ENCODE measurements at regions not wholly inside any gene's neighbourhood (a gene's known extent, or its start where the extent isn't known, plus 50 kb on each side); places are given as distances from the start of the nearest gene placed in this dataset.

DNA sequence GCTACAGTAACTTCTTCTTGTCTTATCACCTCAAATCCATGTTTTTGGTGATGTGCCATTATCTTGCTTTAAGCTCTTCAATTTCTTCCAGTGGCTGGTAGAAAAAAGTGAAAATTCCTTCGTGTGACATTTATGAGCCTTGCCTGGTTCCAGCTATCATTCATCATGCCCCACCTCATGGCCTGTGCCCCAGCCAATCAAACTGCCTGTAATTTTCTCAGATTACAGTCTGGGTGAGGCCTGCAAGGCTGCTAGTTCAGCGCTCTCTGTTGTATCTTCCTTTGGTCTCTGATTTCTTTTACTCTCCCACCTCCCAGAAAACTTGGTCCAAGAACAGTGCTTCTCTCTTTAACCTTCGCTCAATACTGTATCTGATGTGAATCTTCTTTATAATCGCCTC, 249.3 kb upstream of the ZNF717 start:
- Mint-ChIP-seq H3K4me1 (no peaks in the 10 kb centered on the region), H3K27ac (no peak overlapping the region), H3K27me3 (no peaks in the 10 kb centered on the region), H3K4me3 (no peak overlapping the region), H3K9me3 (ENCODE audit: insufficient read depth) (peaks cover 5% of the 10 kb centered on the region)
- no peaks in the 10 kb centered on the region for H3K9me3 ChIP-seq (ENCODE audit: control extremely low read depth in 1 of 3, control insufficient read depth in 2 of 3, insufficient read depth in 1 of 3, low read length in 2 of 3)
- H4K20me1 ChIP-seq (ENCODE audit: control insufficient read depth, insufficient read depth, low read length, poor library complexity, severe bottlenecking), result no peaks in the 10 kb centered on the region
- no peak overlapping the region for H3K9ac ChIP-seq (ENCODE audit: low read length)
- intact Hi-C loops (cut with micrococcal nuclease), result no loop called here
- 100% methylated on average over 1 of the region's 4 CpGs for WGBS (ENCODE audit: insufficient coverage)
- no peaks in the 10 kb centered on the region for H3K27me3 ChIP-seq (replicated peaks in 1 of 4; ENCODE audit: control extremely low read depth in 1 of 4, control insufficient read depth in 3 of 4, insufficient read depth in 4 of 4, low read length in 3 of 4)
- H3K27ac ChIP-seq (ENCODE audit: low read length in 2 of 2), result no peak overlapping the region
- DNase-seq (no peak), ATAC-seq (ENCODE audit: low read depth) (no peak)
- TF ChIP-seq CTCF (IDR thresholded peaks at IDR 0.05) (no peak), EZH2 (IDR thresholded peaks at IDR 0.05; ENCODE audit: borderline replicate concordance, insufficient read depth, low read depth, low read length, poor library complexity, severe bottlenecking) (no peak)
- ChIA-PET POLR2A (no interaction called here), CTCF (no interaction called here)
- H3K4me3 ChIP-seq (ENCODE audit: control extremely low read depth in 1 of 5, extremely low read depth in 1 of 5, insufficient read depth in 1 of 5, low read depth in 2 of 5, low read length in 4 of 5), result no peak overlapping the region
- H3K79me2 ChIP-seq (ENCODE audit: control insufficient read depth, insufficient read depth, low read length), result no peaks in the 10 kb centered on the region
- H3K4me1 ChIP-seq (ENCODE audit: control insufficient read depth in 2 of 2, insufficient read depth in 2 of 2, low read length in 2 of 2), result no peaks in the 10 kb centered on the region
- H2AFZ ChIP-seq (ENCODE audit: insufficient read depth, low read depth, low read length, poor library complexity, severe bottlenecking), result no peak overlapping the region
- H3K4me2 ChIP-seq (replicated peaks; ENCODE audit: low read depth, low read length, poor library complexity, severe bottlenecking), result no peak overlapping the region
- H3K36me3 ChIP-seq (replicated peaks in 1 of 2; ENCODE audit: control extremely low read depth in 1 of 2, control insufficient read depth in 1 of 2, extremely low read depth in 1 of 2, insufficient read depth in 2 of 2, low read length in 1 of 2), result no peaks in the 10 kb centered on the region

DNA sequence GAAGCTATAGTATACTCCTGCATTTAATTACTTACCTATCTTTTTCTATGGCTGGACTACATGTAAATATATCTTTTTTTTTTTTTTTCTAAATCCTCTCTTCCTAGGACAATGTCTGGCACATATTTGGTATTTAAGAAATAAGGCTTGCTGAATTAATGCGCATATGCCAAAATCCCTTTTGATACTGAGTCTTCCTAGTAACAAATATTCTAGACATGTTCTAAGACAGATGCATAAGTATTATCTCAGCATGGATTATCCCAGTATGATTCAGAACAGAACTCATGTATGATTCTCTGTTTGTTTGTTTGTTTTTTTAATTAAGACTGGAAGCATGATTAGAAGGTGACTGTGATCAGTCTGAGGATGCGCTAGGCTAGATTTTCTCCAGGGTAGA, 249.8 kb upstream of the ZNF717 start:
- no peak for DNase-seq
- CTCF ChIA-PET, result no interaction called here
- WGBS (ENCODE audit: insufficient coverage), result no CpG with 5 or more reads among the region's 2 CpGs
- H3K27ac ChIP-seq (ENCODE audit: low read length in 2 of 2), result no peak overlapping the region
- POLR2A ChIA-PET, result no interaction called here
- no peak for ATAC-seq (ENCODE audit: low read depth)
- H3K4me1 ChIP-seq (ENCODE audit: control insufficient read depth in 2 of 2, insufficient read depth in 2 of 2, low read length in 2 of 2), result no peaks in the 10 kb centered on the region
- Mint-ChIP-seq H3K4me3 (no peak overlapping the region), H3K27me3 (no peaks in the 10 kb centered on the region), H3K4me1 (no peaks in the 10 kb centered on the region), H3K27ac (no peak overlapping the region), H3K9me3 (ENCODE audit: insufficient read depth) (peaks cover 5% of the 10 kb centered on the region)
- no peak for TF ChIP-seq EZH2 (IDR thresholded peaks at IDR 0.05; ENCODE audit: borderline replicate concordance, insufficient read depth, low read depth, low read length, poor library complexity, severe bottlenecking)
- no peak for TF ChIP-seq CTCF (IDR thresholded peaks at IDR 0.05)
- no peak overlapping the region for H3K9ac ChIP-seq (ENCODE audit: low read length)
- no peaks in the 10 kb centered on the region for H4K20me1 ChIP-seq (ENCODE audit: control insufficient read depth, insufficient read depth, low read length, poor library complexity, severe bottlenecking)
- no peaks in the 10 kb centered on the region for H3K36me3 ChIP-seq (replicated peaks in 1 of 2; ENCODE audit: control extremely low read depth in 1 of 2, control insufficient read depth in 1 of 2, extremely low read depth in 1 of 2, insufficient read depth in 2 of 2, low read length in 1 of 2)
- H3K79me2 ChIP-seq (ENCODE audit: control insufficient read depth, insufficient read depth, low read length), result no peaks in the 10 kb centered on the region
- H3K27me3 ChIP-seq (replicated peaks in 1 of 4; ENCODE audit: control extremely low read depth in 1 of 4, control insufficient read depth in 3 of 4, insufficient read depth in 4 of 4, low read length in 3 of 4), result no peaks in the 10 kb centered on the region
- H3K4me3 ChIP-seq (ENCODE audit: control extremely low read depth in 1 of 5, extremely low read depth in 1 of 5, insufficient read depth in 1 of 5, low read depth in 2 of 5, low read length in 4 of 5), result no peak overlapping the region
- no peaks in the 10 kb centered on the region for H3K9me3 ChIP-seq (ENCODE audit: control extremely low read depth in 1 of 3, control insufficient read depth in 2 of 3, insufficient read depth in 1 of 3, low read length in 2 of 3)
- H2AFZ ChIP-seq (ENCODE audit: insufficient read depth, low read depth, low read length, poor library complexity, severe bottlenecking), result no peak overlapping the region
- H3K4me2 ChIP-seq (replicated peaks; ENCODE audit: low read depth, low read length, poor library complexity, severe bottlenecking), result no peak overlapping the region
- intact Hi-C loops (cut with micrococcal nuclease), result no loop called here
